B cell (primary cell): ENCODE measurements at regions not wholly inside any gene's neighbourhood (a gene's known extent, or its start where the extent isn't known, plus 50 kb on each side); places are given as distances from the start of the nearest gene placed in this dataset.

ENCODE experiments used
- ATAC-seq: fragments of 200-7000 bp; cut with Tn5 transposase; one replicate; pipeline ENCODE4 v1.10.0; 2021; ENCODE audit warnings: low read depth, mild to moderate bottlenecking, moderate number of reproducible peaks, moderate library complexity
- CTCF ChIA-PET: fragments of 350-600 bp; sonication (Branson Sonifier 250); formaldehyde crosslinking; loops from one replicate; lab custom pipeline; 2021; ENCODE audit warnings: antibody characterized with exemption, inconsistent platforms; lab: Charles Lee
- POLR2A ChIA-PET: fragments of 350-600 bp; sonication (Branson Sonifier 250); formaldehyde crosslinking; loops from one replicate; lab custom pipeline; 2021; ENCODE audit warnings: antibody characterized with exemption; lab: Charles Lee
- DNase-seq: peaks from one replicate; pipeline ENCODE4 v3.0.0; 2013
- H2AFZ ChIP-seq: 2 replicates; pipeline ENCODE4 v1.6.1; 2012; ENCODE audit warnings: mild to moderate bottlenecking, low read depth, low read length; ENCODE audit not compliant: insufficient read depth, poor library complexity, severe bottlenecking
- H3K27ac ChIP-seq, 2 donors: 1 replicate in 1 of 2; 2 replicates in 1 of 2; pipeline ENCODE4 v1.5.1; 2012 to 2013; ENCODE audit warnings: low read length in 2 of 2, mild to moderate bottlenecking in 2 of 2, moderate library complexity in 1 of 2
- H3K27me3 ChIP-seq, 4 experiments: fragments of 200-600 bp in 1 of 4; sonication (generic) in 1 of 4; replicated peaks in 1 of 4; 1 replicate in 2 of 4; 2 replicates in 2 of 4; pipeline versions ENCODE4 v1.6.1 to v1.7.0; 2013 to 2016; ENCODE audit warnings: low read length in 3 of 4, mild to moderate bottlenecking in 2 of 4, mixed read lengths in 1 of 4, moderate library complexity in 1 of 4; ENCODE audit not compliant: insufficient read depth in 4 of 4, control insufficient read depth in 3 of 4; ENCODE audit errors: control extremely low read depth in 1 of 4
- H3K36me3 ChIP-seq, 2 experiments: replicated peaks in 1 of 2; 1 replicate in 1 of 2; 2 replicates in 1 of 2; pipeline versions ENCODE4 v1.6.1 to v1.7.1; 2013; ENCODE audit warnings: low read length in 1 of 2; ENCODE audit not compliant: insufficient read depth in 2 of 2, control insufficient read depth in 1 of 2; ENCODE audit errors: control extremely low read depth in 1 of 2, extremely low read depth in 1 of 2
- H3K4me1 ChIP-seq, 2 donors: fragments of 200-600 bp in 1 of 2; sonication (generic) in 1 of 2; 1 replicate in 1 of 2; 2 replicates in 1 of 2; pipeline versions ENCODE4 v1.5.1 to v1.6.1; 2013 to 2017; ENCODE audit warnings: low read length in 2 of 2; ENCODE audit not compliant: control insufficient read depth in 2 of 2, insufficient read depth in 2 of 2
- H3K4me2 ChIP-seq: replicated peaks from 2 replicates; pipeline ENCODE3; 2012; ENCODE audit warnings: mild to moderate bottlenecking, low read depth, low read length; ENCODE audit not compliant: poor library complexity, severe bottlenecking
- H3K4me3 ChIP-seq, 5 experiments: fragments of 200-600 bp in 1 of 5; sonication (generic) in 1 of 5; 1 replicate in 3 of 5; 2 replicates in 2 of 5; pipeline versions ENCODE4 v1.5.1 to v1.7.0; 2011 to 2016; ENCODE audit warnings: low read length in 4 of 5, mild to moderate bottlenecking in 4 of 5, low read depth in 2 of 5, control low read depth in 1 of 5, moderate library complexity in 1 of 5; ENCODE audit not compliant: insufficient read depth in 1 of 5; ENCODE audit errors: control extremely low read depth in 1 of 5, extremely low read depth in 1 of 5
- H3K79me2 ChIP-seq: fragments of 200-600 bp; sonication (generic); one replicate; pipeline ENCODE4 v1.6.0; 2016; ENCODE audit warnings: low read length; ENCODE audit not compliant: control insufficient read depth, insufficient read depth
- H3K9ac ChIP-seq: fragments of 200-600 bp; sonication (generic); 2 replicates; pipeline ENCODE4 v1.6.1; 2017; ENCODE audit warnings: mild to moderate bottlenecking, low read length, moderate library complexity
- H3K9me3 ChIP-seq, 3 donors: one replicate each; pipeline versions ENCODE4 v1.6.1 to v1.7.1; 2013; ENCODE audit warnings: low read length in 2 of 3; ENCODE audit not compliant: control insufficient read depth in 2 of 3, insufficient read depth in 1 of 3; ENCODE audit errors: control extremely low read depth in 1 of 3
- H4K20me1 ChIP-seq: 2 replicates; pipeline ENCODE4 v1.6.0; 2012; ENCODE audit warnings: mild to moderate bottlenecking, low read length; ENCODE audit not compliant: insufficient read depth, control insufficient read depth, poor library complexity, severe bottlenecking
- H3K27ac Mint-ChIP-seq: one replicate; pipeline ENCODE4 v1.8.0; 2021; ENCODE audit warnings: mixed read lengths
- H3K27me3 Mint-ChIP-seq: one replicate; pipeline ENCODE4 v1.8.0; 2021; ENCODE audit warnings: mixed read lengths
- H3K4me1 Mint-ChIP-seq: one replicate; pipeline ENCODE4 v1.8.0; 2021; ENCODE audit warnings: mixed read lengths
- H3K4me3 Mint-ChIP-seq: one replicate; pipeline ENCODE4 v1.8.0; 2021; ENCODE audit warnings: mixed read lengths
- H3K9me3 Mint-ChIP-seq: one replicate; pipeline ENCODE4 v1.8.0; 2022; ENCODE audit warnings: mixed read lengths; ENCODE audit not compliant: insufficient read depth
- CTCF ChIP-seq: fragments of 200-600 bp; IDR thresholded peaks from one replicate; pipeline ENCODE4 v1.8.0; 2022; ENCODE audit warnings: antibody characterized with exemption, mild to moderate bottlenecking
- EZH2 ChIP-seq: IDR thresholded peaks from 2 replicates; pipeline ENCODE4 v1.6.1; 2012; ENCODE audit warnings: borderline replicate concordance, low read depth, mild to moderate bottlenecking, moderate library complexity, low read length; ENCODE audit not compliant: insufficient read depth, poor library complexity, severe bottlenecking
- WGBS: methylation state at CpG from one replicate; pipeline ENCODE4 v1.1.5; 2013; ENCODE audit warnings: missing lambda C conversion rate; ENCODE audit not compliant: insufficient coverage; 5-methylcytosine and 5-hydroxymethylcytosine counted together
- intact Hi-C: fragments of 100-400 bp; cut with micrococcal nuclease; formaldehyde crosslinking; loops from one replicate; pipeline ENCODE4 v1.10.0; 2022

DNA sequence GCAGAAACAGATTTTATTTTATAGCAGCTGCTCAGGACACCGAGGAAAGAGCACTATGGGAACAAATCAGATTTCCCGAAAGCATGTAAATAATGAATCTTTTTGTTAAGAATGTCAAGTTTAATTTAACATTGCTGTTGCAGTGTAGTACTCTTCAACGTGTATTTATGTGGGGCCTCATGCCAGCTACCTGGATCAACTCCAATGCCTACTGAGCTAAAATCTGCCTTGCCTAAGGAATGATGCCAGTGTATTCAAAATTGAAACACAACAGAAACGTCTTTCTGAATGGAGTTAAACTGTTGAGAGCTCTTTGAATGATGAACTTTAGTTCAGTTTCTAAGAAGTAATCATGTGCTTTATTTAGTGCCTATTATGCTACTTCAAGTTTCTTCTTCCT is 1379.8 kb upstream of the ATXN8OS start:
- Histone ChIP-seq H3K9ac (no peak overlapping the region), H3K27ac (no peak overlapping the region), H3K79me2 (no peaks in the 10 kb centered on the region), H3K4me2 (no peak overlapping the region), H3K9me3 (no peaks in the 10 kb centered on the region), H4K20me1 (no peaks in the 10 kb centered on the region), H2AFZ (no peak overlapping the region), H3K4me3 (no peak overlapping the region), H3K27me3 (no peaks in the 10 kb centered on the region), H3K4me1 (no peaks in the 10 kb centered on the region), H3K36me3 (no peaks in the 10 kb centered on the region)
- no peak for ATAC-seq
- TF ChIP-seq EZH2 (no peak), CTCF (no peak)
- DNase-seq, result no peak
- POLR2A ChIA-PET, result no interaction called here
- Mint-ChIP-seq H3K4me1 (no peaks in the 10 kb centered on the region), H3K4me3 (no peak overlapping the region), H3K9me3 (peaks cover 2% of the 10 kb centered on the region), H3K27me3 (no peaks in the 10 kb centered on the region), H3K27ac (no peak overlapping the region)
- intact Hi-C loops, result no loop called here
- CTCF ChIA-PET, result no interaction called here
- WGBS, result 89% methylated on average over 3 of the region's 4 CpGs

- Histone ChIP-seq H4K20me1 (no peaks in the 10 kb centered on the region), H3K4me2 (no peak overlapping the region), H3K9me3 (no peaks in the 10 kb centered on the region), H3K27ac (no peak overlapping the region), H3K4me3 (no peak overlapping the region), H3K36me3 (no peaks in the 10 kb centered on the region), H2AFZ (no peak overlapping the region), H3K4me1 (no peaks in the 10 kb centered on the region), H3K9ac (no peak overlapping the region), H3K27me3 (no peaks in the 10 kb centered on the region), H3K79me2 (no peaks in the 10 kb centered on the region)
- ChIA-PET POLR2A (no interaction called here), CTCF (no interaction called here)
- no peak overlapping the region for H3K4me3 Mint-ChIP-seq
- no CpG with 5 or more reads among the region's 1 CpG for WGBS
- H3K4me1 Mint-ChIP-seq, result no peaks in the 10 kb centered on the region
- TF ChIP-seq CTCF (no peak), EZH2 (no peak)
- H3K27ac Mint-ChIP-seq, result no peak overlapping the region
- H3K27me3 Mint-ChIP-seq, result no peaks in the 10 kb centered on the region
- ATAC-seq (no peak), DNase-seq (no peak)
- intact Hi-C loops, result no loop called here
- peaks cover 3% of the 10 kb centered on the region for H3K9me3 Mint-ChIP-seq
Measured at GRCh38 chr13:68727165-68727564, 1380.5 kb upstream of the ATXN8OS start.
